GM23338 (cell line): ENCODE measurements at regions not wholly inside any gene's neighbourhood (a gene's known extent, or its start where the extent isn't known, plus 50 kb on each side); places are given as distances from the start of the nearest gene placed in this dataset.

Source experiments
- ATAC-seq: fragments of 200-7000 bp; cut with Tn5 transposase; 3 replicates; pipeline ENCODE4 v1.9.1; 2020
- DNase-seq: peaks from one replicate; pipeline ENCODE4 v3.0.0-alpha.2; 2015; ENCODE audit warnings: low spot score
- H2AFZ ChIP-seq: fragments of 200-600 bp; sonication (generic); 2 replicates; pipeline ENCODE4 v1.8.0; 2016; ENCODE audit warnings: antibody characterized with exemption, mild to moderate bottlenecking, moderate library complexity
- H3F3A ChIP-seq: fragments of 200-600 bp; sonication (generic); replicated peaks from 2 replicates; pipeline ENCODE4 v1.8.0; 2017; ENCODE audit warnings: antibody characterized with exemption, mixed run types, low read depth
- H3K27ac ChIP-seq: fragments of 200-600 bp; sonication (generic); 2 replicates; pipeline ENCODE4 v1.6.1; 2016; ENCODE audit warnings: low read depth
- H3K27me3 ChIP-seq: fragments of 200-600 bp; sonication (generic); 2 replicates; pipeline ENCODE4 v1.8.0; 2016; ENCODE audit warnings: mild to moderate bottlenecking, mixed run types, moderate library complexity; ENCODE audit not compliant: insufficient read depth
- H3K36me3 ChIP-seq: fragments of 200-600 bp; sonication (generic); 2 replicates; pipeline ENCODE4 v1.8.0; 2016; ENCODE audit warnings: mild to moderate bottlenecking; ENCODE audit not compliant: insufficient read depth
- H3K4me1 ChIP-seq: fragments of 200-600 bp; sonication (generic); 2 replicates; pipeline ENCODE4 v1.8.0; 2016; ENCODE audit warnings: mild to moderate bottlenecking, moderate library complexity; ENCODE audit not compliant: insufficient read depth
- H3K4me2 ChIP-seq: fragments of 200-600 bp; sonication (generic); 2 replicates; pipeline ENCODE4 v1.7.1; 2017; ENCODE audit warnings: mixed run types
- H3K4me3 ChIP-seq: fragments of 200-600 bp; sonication (generic); 2 replicates; pipeline ENCODE4 v1.6.1; 2016; ENCODE audit warnings: mixed run types
- H3K79me2 ChIP-seq: fragments of 200-600 bp; sonication (generic); replicated peaks from 2 replicates; pipeline ENCODE4 v1.8.0; 2017; ENCODE audit warnings: mild to moderate bottlenecking; ENCODE audit not compliant: insufficient read depth
- H3K9me2 ChIP-seq: fragments of 200-600 bp; sonication (generic); 2 replicates; pipeline ENCODE4 v1.8.0; 2017; ENCODE audit not compliant: insufficient read depth
- H4K20me1 ChIP-seq: fragments of 200-600 bp; sonication (generic); replicated peaks from 2 replicates; pipeline ENCODE4 v1.8.0; 2017; ENCODE audit warnings: mild to moderate bottlenecking; ENCODE audit not compliant: insufficient read depth
- H3K27ac Mint-ChIP-seq: 2 replicates; pipeline ENCODE4 v1.8.0; 2020; ENCODE audit warnings: inconsistent platforms, mild to moderate bottlenecking, moderate library complexity, mixed read lengths
- H3K27me3 Mint-ChIP-seq: 3 replicates; pipeline ENCODE4 v1.8.0; 2022; ENCODE audit warnings: low read depth, mild to moderate bottlenecking, moderate library complexity, mixed read lengths, inconsistent platforms; ENCODE audit not compliant: insufficient read depth, poor library complexity
- H3K36me3 Mint-ChIP-seq: 3 replicates; pipeline ENCODE4 v1.8.0; 2021; ENCODE audit warnings: low read depth, mild to moderate bottlenecking, inconsistent platforms, moderate library complexity, mixed read lengths
- H3K4me1 Mint-ChIP-seq: 3 replicates; pipeline ENCODE4 v1.8.0; 2020; ENCODE audit warnings: mild to moderate bottlenecking, inconsistent platforms, mixed read lengths
- H3K4me3 Mint-ChIP-seq: 3 replicates; pipeline ENCODE4 v1.8.0; 2021; ENCODE audit warnings: moderate library complexity, mild to moderate bottlenecking, inconsistent platforms, mixed read lengths
- H3K9me3 Mint-ChIP-seq: 3 replicates; pipeline ENCODE4 v1.8.0; 2020; ENCODE audit warnings: moderate library complexity, mild to moderate bottlenecking, inconsistent platforms, mixed read lengths
- CREB1 ChIP-seq: fragments of 250-450 bp; sonication (Bioruptor Pico); IDR thresholded peaks from 2 replicates; pipeline ENCODE4 v1.5.0; 2020; ENCODE audit warnings: low read depth, mild to moderate bottlenecking, moderate library complexity
- EZH2 ChIP-seq: fragments of 200-600 bp; sonication (generic); IDR thresholded peaks from one replicate; pipeline ENCODE4 v1.8.0; 2017; ENCODE audit warnings: antibody characterized with exemption, mild to moderate bottlenecking, low read depth; ENCODE audit not compliant: unreplicated experiment
- JUNB ChIP-seq: IDR thresholded peaks from one replicate; pipeline ENCODE4 v1.6.1; 2016; ENCODE audit warnings: antibody characterized with exemption; ENCODE audit not compliant: unreplicated experiment
- REST ChIP-seq: IDR thresholded peaks from one replicate; pipeline ENCODE4 v1.6.1; 2018; ENCODE audit warnings: antibody characterized with exemption; ENCODE audit not compliant: unreplicated experiment
- STAT1 ChIP-seq: IDR thresholded peaks from one replicate; pipeline ENCODE4 v1.6.1; 2016; ENCODE audit warnings: antibody characterized with exemption; ENCODE audit not compliant: unreplicated experiment
- ZNF114 ChIP-seq: fragments of 250-450 bp; sonication (Bioruptor Pico); IDR thresholded peaks from 2 replicates; pipeline ENCODE4 v1.5.0; 2020; ENCODE audit warnings: mild to moderate bottlenecking, moderate library complexity
- ZNF462 ChIP-seq: fragments of 250-450 bp; sonication (Bioruptor Pico); IDR thresholded peaks from 2 replicates; pipeline ENCODE4 v1.5.0; 2020; ENCODE audit warnings: mild to moderate bottlenecking, moderate library complexity
- TF ChIP-seq, protein P1 (sequence below), 2 experiments: fragments of 200-600 bp in 1 of 2; sonication (generic) in 1 of 2; conservative IDR thresholded peaks; 2 replicates each; pipeline versions ENCODE4 v1.5.1 to v1.6.1; 2016 to 2017; ENCODE audit warnings: antibody characterized with exemption in 2 of 2, low read depth in 2 of 2, mild to moderate bottlenecking in 2 of 2, moderate library complexity in 1 of 2

GRCh38 chr7:26592011-26592410 is 272.4 kb downstream of the SKAP2 start:
- Histone ChIP-seq H3K36me3 (no peaks in the 10 kb centered on the region), H3K4me1 (no peaks in the 10 kb centered on the region), H4K20me1 (no peaks in the 10 kb centered on the region), H3K27ac (no peak overlapping the region), H2AFZ (no peak overlapping the region), H3F3A (no peaks in the 10 kb centered on the region), H3K9me2 (no peaks in the 10 kb centered on the region), H3K4me3 (no peak overlapping the region), H3K79me2 (no peaks in the 10 kb centered on the region), H3K27me3 (no peaks in the 10 kb centered on the region), H3K4me2 (no peak overlapping the region)
- H3K27ac Mint-ChIP-seq: no peak overlapping the region
- peaks cover 8% of the 10 kb centered on the region for H3K4me1 Mint-ChIP-seq
- ATAC-seq: no peak
- no peaks in the 10 kb centered on the region for H3K36me3 Mint-ChIP-seq
- no peaks in the 10 kb centered on the region for H3K9me3 Mint-ChIP-seq
- TF ChIP-seq ZNF462 (CRISPR knock-in tag) (no peak), ZNF114 (CRISPR knock-in tag) (no peak), EZH2 (no peak), CREB1 (no peak), JUNB (no peak), STAT1 (no peak), REST (no peak)
- TF ChIP-seq, protein P1, sequence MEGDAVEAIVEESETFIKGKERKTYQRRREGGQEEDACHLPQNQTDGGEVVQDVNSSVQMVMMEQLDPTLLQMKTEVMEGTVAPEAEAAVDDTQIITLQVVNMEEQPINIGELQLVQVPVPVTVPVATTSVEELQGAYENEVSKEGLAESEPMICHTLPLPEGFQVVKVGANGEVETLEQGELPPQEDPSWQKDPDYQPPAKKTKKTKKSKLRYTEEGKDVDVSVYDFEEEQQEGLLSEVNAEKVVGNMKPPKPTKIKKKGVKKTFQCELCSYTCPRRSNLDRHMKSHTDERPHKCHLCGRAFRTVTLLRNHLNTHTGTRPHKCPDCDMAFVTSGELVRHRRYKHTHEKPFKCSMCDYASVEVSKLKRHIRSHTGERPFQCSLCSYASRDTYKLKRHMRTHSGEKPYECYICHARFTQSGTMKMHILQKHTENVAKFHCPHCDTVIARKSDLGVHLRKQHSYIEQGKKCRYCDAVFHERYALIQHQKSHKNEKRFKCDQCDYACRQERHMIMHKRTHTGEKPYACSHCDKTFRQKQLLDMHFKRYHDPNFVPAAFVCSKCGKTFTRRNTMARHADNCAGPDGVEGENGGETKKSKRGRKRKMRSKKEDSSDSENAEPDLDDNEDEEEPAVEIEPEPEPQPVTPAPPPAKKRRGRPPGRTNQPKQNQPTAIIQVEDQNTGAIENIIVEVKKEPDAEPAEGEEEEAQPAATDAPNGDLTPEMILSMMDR (conservative IDR thresholded peaks at IDR 0.05; ENCODE audit: low read depth in 2 of 2): no peak
- peaks cover 2% of the 10 kb centered on the region for H3K27me3 Mint-ChIP-seq
- H3K4me3 Mint-ChIP-seq: no peak overlapping the region
- DNase-seq: no peak
